GM12878 (cell line): ENCODE measurements at regions not wholly inside any gene's neighbourhood (a gene's known extent, or its start where the extent isn't known, plus 50 kb on each side); places are given as distances from the start of the nearest gene placed in this dataset.

Source experiments
- ATAC-seq: fragments of 200-7000 bp; cut with Tn5 transposase; 3 replicates; pipeline ENCODE4 v1.9.1; 2020; ENCODE audit warnings: mild to moderate bottlenecking, moderate library complexity
- BruUV-seq: library from RNA; stranded (reverse); fragments of 400-500 nt; replicated peaks from 2 replicates; lab custom pipeline; 2021; lab: Mats Ljungman, UMichigan
- CTCF ChIA-PET: fragments of 300-600 bp; sonication (Branson Sonifier 250); formaldehyde crosslinking; extraction: SDS; loops from one replicate; lab custom pipeline; 2021; ENCODE audit warnings: inconsistent platforms; lab: Yijun Ruan, JAX
- POLR2A ChIA-PET: fragments of 350-600 bp; formaldehyde crosslinking; extraction: SDS; loops from one replicate; lab custom pipeline; 2021; ENCODE audit warnings: inconsistent platforms; lab: Charles Lee
- RAD21 ChIA-PET: fragments of 300-600 bp; sonication (Branson Sonifier 250); formaldehyde crosslinking; loops from one replicate; lab custom pipeline; 2023; ENCODE audit warnings: antibody characterized with exemption; ENCODE audit not compliant: unreplicated experiment; lab: Charles Lee
- SMC1A ChIA-PET: fragments of 300-600 bp; sonication (Branson Sonifier 250); formaldehyde crosslinking; loops from one replicate; lab custom pipeline; 2023; ENCODE audit not compliant: unreplicated experiment, uncharacterized antibody; lab: Charles Lee
- DNase-seq: peaks from one replicate; pipeline ENCODE4 v3.0.0-alpha.2; 2011; ENCODE audit warnings: low read depth, low spot score
- FAIRE-seq: peaks from 3 replicates; lab custom pipeline; 2011; peaks lifted over from hg19 to GRCh38; lab: Jason Lieb, UNC
- H2AFZ ChIP-seq: 2 replicates; pipeline ENCODE4 v1.6.0; 2011; ENCODE audit warnings: low read depth, low read length, control low read depth; ENCODE audit not compliant: control insufficient read depth
- H3K27ac ChIP-seq: 2 replicates; pipeline ENCODE4 v1.5.1; 2011; ENCODE audit warnings: control low read depth; ENCODE audit not compliant: control insufficient read depth, insufficient read depth
- H3K27me3 ChIP-seq, 2 experiments: replicated peaks in 1 of 2; 2 replicates each; pipeline versions ENCODE4 v1.6.0 to v1.6.1; 2011; ENCODE audit warnings: low read length in 1 of 2; ENCODE audit not compliant: control insufficient read depth in 2 of 2, insufficient read depth in 2 of 2
- H3K36me3 ChIP-seq, 2 experiments: 2 replicates each; pipeline ENCODE4 v1.5.1; 2011; ENCODE audit warnings: low read length in 1 of 2; ENCODE audit not compliant: control insufficient read depth in 2 of 2, insufficient read depth in 2 of 2
- H3K4me1 ChIP-seq: 2 replicates; pipeline ENCODE4 v1.6.1; 2011; ENCODE audit warnings: mild to moderate bottlenecking, low read length, moderate library complexity, mixed read lengths; ENCODE audit not compliant: control insufficient read depth, insufficient read depth
- H3K4me2 ChIP-seq: 2 replicates; pipeline ENCODE4 v1.6.0; 2011; ENCODE audit warnings: control low read depth; ENCODE audit not compliant: control insufficient read depth, insufficient read depth
- H3K4me3 ChIP-seq: fragments of 200-600 bp; sonication (generic); 2 replicates; pipeline ENCODE4 v1.5.1; 2016
- H3K79me2 ChIP-seq: 2 replicates; pipeline ENCODE4 v1.6.0; 2011; ENCODE audit warnings: low read length; ENCODE audit not compliant: control insufficient read depth, insufficient read depth
- H3K9ac ChIP-seq: 2 replicates; pipeline ENCODE4 v1.8.0; 2011; ENCODE audit warnings: low read length, control low read depth, mixed read lengths; ENCODE audit not compliant: control insufficient read depth, insufficient read depth
- H3K9me3 ChIP-seq: replicated peaks from 3 replicates; pipeline ENCODE4 v1.5.1; 2011; ENCODE audit warnings: mild to moderate bottlenecking, low read length; ENCODE audit not compliant: control insufficient read depth, insufficient read depth
- H4K20me1 ChIP-seq: 2 replicates; pipeline ENCODE4 v1.6.0; 2011; ENCODE audit not compliant: control insufficient read depth, insufficient read depth
- CBX3 ChIP-seq: fragments of 200-600 bp; sonication (generic); IDR thresholded peaks from 2 replicates; pipeline ENCODE4 v1.6.1; 2016; ENCODE audit warnings: low read depth, borderline replicate concordance
- CBX5 ChIP-seq: sonication (generic); IDR thresholded peaks from 2 replicates; pipeline ENCODE4 v1.6.1; 2016; ENCODE audit warnings: low read depth, moderate library complexity, mild to moderate bottlenecking, inconsistent platforms
- CHD2 ChIP-seq: IDR thresholded peaks from 2 replicates; pipeline ENCODE4 v1.6.1; 2011; ENCODE audit warnings: low read depth, low read length, improper control_type of control experiment, borderline replicate concordance
- MAX ChIP-seq: IDR thresholded peaks from 2 replicates; pipeline ENCODE4 v1.6.1; 2012; ENCODE audit warnings: low read depth, low read length, improper control_type of control experiment
- SUPT20H ChIP-seq: IDR thresholded peaks from 2 replicates; pipeline ENCODE4 v1.6.1; 2011; ENCODE audit warnings: low read depth, mild to moderate bottlenecking, low read length, moderate library complexity, borderline replicate concordance; ENCODE audit not compliant: control insufficient read depth
- SUZ12 ChIP-seq: fragments of 200-600 bp; sonication (generic); IDR thresholded peaks from one replicate; pipeline ENCODE4 v1.6.1; 2018; ENCODE audit warnings: antibody characterized with exemption, mild to moderate bottlenecking; ENCODE audit not compliant: unreplicated experiment
- TCF7 ChIP-seq: IDR thresholded peaks from 2 replicates; pipeline ENCODE4 v1.6.1; 2014; ENCODE audit warnings: antibody characterized with exemption, borderline replicate concordance
- ZNF384 ChIP-seq: IDR thresholded peaks from 2 replicates; pipeline ENCODE4 v1.6.1; 2012; ENCODE audit warnings: low read depth, mild to moderate bottlenecking, low read length, improper control_type of control experiment, borderline replicate concordance
- WGBS: methylation state at CpG from one replicate; pipeline ENCODE4 v1.1.6; 2016; ENCODE audit warnings: low lambda C conversion rate; ENCODE audit not compliant: insufficient replicate concordance, insufficient coverage; ENCODE audit errors: missing lambda C conversion rate; 5-methylcytosine and 5-hydroxymethylcytosine counted together
- in situ Hi-C: fragments of 300-500 bp; cut with MboI; formaldehyde crosslinking; loops from 9 replicates; pipeline ENCODE4 v1.14.3; 2018; ENCODE audit warnings: mixed read lengths
- intact Hi-C: fragments of 100-400 bp; cut with micrococcal nuclease; formaldehyde crosslinking; loops from one replicate; pipeline ENCODE4 v1.14.2; 2022; ENCODE audit not compliant: unreplicated experiment
- TF ChIP-seq, protein P1 (sequence below): IDR thresholded peaks from 2 replicates; pipeline ENCODE4 v1.6.1; 2011; ENCODE audit warnings: borderline replicate concordance, low read depth, mild to moderate bottlenecking, moderate library complexity, mixed read lengths, low read length; ENCODE audit not compliant: insufficient read depth; ENCODE audit errors: extremely low read length

- H3K27ac ChIP-seq: no peak overlapping the region
- H3K4me2 ChIP-seq: no peak overlapping the region
- intact Hi-C loops: no loop called here
- H3K4me1 ChIP-seq: no peaks in the 10 kb centered on the region
- H3K9ac ChIP-seq: no peak overlapping the region
- no peaks in the 10 kb centered on the region for H3K9me3 ChIP-seq
- ChIA-PET SMC1A (interaction anchor here (2.4 kb wide), 1 partner anchor 10 kb away, joined by 6 read pairs; no protein-coding TSS in a partner anchor), CTCF (no interaction called here), POLR2A (no interaction called here), RAD21 (no interaction called here)
- 0 out of 4 replicates have a peak, but pooled peaks cover 0 to 2% of the 10 kb centered on the region in 2 experiments for H3K27me3 ChIP-seq
- DNase-seq: no peak
- no peaks in the 10 kb centered on the region for H4K20me1 ChIP-seq
- no peak for ATAC-seq
- in situ Hi-C loops: no loop called here
- no peak overlapping the region for H2AFZ ChIP-seq
- BruUV-seq: no TSS peak
- FAIRE-seq: no peak
- H3K4me3 ChIP-seq: no peak overlapping the region
- no peaks in the 10 kb centered on the region for H3K36me3 ChIP-seq
- no peaks in the 10 kb centered on the region for H3K79me2 ChIP-seq
- TF ChIP-seq CHD2: no peak
- TF ChIP-seq CBX5: no peak
- TF ChIP-seq, protein P1, sequence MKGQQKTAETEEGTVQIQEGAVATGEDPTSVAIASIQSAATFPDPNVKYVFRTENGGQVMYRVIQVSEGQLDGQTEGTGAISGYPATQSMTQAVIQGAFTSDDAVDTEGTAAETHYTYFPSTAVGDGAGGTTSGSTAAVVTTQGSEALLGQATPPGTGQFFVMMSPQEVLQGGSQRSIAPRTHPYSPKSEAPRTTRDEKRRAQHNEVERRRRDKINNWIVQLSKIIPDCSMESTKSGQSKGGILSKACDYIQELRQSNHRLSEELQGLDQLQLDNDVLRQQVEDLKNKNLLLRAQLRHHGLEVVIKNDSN: no peak
- TF ChIP-seq CBX3: no peak
Observed at GRCh38 chr14:78083837-78084236, 86.3 kb upstream of the NRXN3 start.

- no peak for DNase-seq
- in situ Hi-C loops: no loop called here
- H3K36me3 ChIP-seq: no peaks in the 10 kb centered on the region
- no peaks in the 10 kb centered on the region for H3K79me2 ChIP-seq
- H4K20me1 ChIP-seq: no peaks in the 10 kb centered on the region
- no peaks in the 10 kb centered on the region for H3K4me1 ChIP-seq
- no peak overlapping the region for H3K4me3 ChIP-seq
- ChIA-PET POLR2A (no interaction called here), CTCF (no interaction called here), RAD21 (interaction anchor here (1.0 kb wide), 1 partner anchor 14 kb away, joined by 3 read pairs; no protein-coding TSS in a partner anchor), SMC1A (no interaction called here)
- FAIRE-seq: no peak
- no peak for TF ChIP-seq MAX
- no peak for TF ChIP-seq SUPT20H
- TF ChIP-seq CBX5: no peak
- TF ChIP-seq ZNF384: no peak
- TF ChIP-seq TCF7: no peak
- no peak for TF ChIP-seq SUZ12
- H3K9ac ChIP-seq: no peak overlapping the region
- H3K4me2 ChIP-seq: no peak overlapping the region
- no peak overlapping the region for H2AFZ ChIP-seq
- ATAC-seq: no peak
- WGBS: 9% methylated on average over 4 of the region's 4 CpGs
- no peaks in the 10 kb centered on the region for H3K9me3 ChIP-seq
- no peak overlapping the region for H3K27ac ChIP-seq
- no TSS peak for BruUV-seq
- peaks cover 2 to 8% of the 10 kb centered on the region in 2 experiments; a peak in 3 of 4 replicates for H3K27me3 ChIP-seq
- intact Hi-C loops: no loop called here
Observed at GRCh38 chr14:78086342-78086741, 83.8 kb upstream of the NRXN3 start.
